NCI-H2196 (cell line): ENCODE measurements at regions not wholly inside any gene's neighbourhood (a gene's known extent, or its start where the extent isn't known, plus 50 kb on each side); places are given as distances from the start of the nearest gene placed in this dataset.

Experiments used
- DNase-seq: peaks from one replicate; lab custom pipeline; 2025; ENCODE audit not compliant: unreplicated experiment; lab: John Stamatoyannopoulos, UW

DNA sequence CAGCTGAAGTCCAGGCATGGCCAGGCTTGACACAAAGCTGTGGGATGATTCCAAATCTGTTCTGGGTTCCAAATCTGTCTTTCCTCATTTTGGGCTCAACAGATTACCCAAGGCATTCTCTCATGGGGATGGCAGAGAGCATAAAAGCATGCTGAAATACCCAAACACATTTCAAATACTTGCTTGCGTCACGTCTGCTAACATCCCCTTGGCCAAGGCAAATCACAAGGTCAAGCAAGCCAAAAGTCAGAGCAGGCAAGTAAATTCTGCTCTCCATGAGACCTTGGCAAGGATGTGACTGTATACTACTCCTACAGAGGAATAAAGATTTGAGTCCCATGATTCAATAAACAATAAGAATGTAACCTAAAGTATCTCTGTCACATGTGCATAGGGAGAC is 306.7 kb downstream of the EPB41L4A start:
- no peak for DNase-seq

DNA sequence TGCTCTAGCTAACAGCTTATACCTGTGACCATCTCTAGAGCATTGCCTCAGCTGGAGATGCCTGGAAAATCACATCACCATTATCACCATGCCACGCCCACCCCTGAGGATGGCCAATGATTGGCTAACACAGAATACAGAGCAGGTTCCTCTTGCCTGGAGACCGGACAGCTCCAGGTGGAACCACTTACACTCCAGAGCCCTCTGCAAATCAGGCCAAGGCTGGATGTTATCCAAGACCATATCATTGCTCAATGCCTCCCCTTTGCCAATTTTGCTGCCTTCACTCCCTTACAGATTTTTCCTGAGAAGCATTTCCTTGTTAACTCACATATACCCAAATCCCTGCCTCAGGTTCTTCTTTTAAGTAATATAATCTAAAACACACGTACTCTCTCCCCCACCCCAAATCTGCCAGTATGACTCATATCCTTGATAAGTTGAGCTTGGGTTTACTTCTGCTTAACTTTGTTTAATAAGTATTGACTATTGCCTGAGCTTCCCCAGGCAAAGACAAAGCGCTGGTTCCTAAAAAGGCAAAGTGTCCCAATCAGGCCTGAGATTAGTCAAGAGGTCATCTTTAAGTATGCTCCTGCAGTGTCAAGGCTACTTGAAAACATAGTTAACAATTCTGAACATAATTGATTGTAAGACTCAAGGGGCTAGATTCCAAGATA is 309.6 kb downstream of the EPB41L4A start:
- DNase-seq = peak; percentile 87

DNA sequence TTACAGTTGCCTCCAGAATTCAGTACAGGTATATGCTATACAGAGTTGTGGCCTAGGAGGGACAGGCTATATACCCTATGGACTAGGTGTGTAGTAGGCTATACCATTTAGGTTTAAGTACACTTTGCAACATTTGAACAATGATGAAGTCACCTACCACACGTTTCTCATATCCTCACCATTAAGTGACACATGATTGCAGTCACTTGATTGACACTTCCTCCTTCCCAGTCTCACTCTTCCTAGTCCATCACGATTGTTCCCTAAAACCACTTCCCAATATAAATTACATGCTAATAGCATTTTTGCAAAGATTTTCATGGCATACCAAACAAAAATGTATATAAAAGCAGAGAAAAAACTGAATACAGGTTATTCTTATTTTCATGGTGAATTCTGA is 312.2 kb downstream of the EPB41L4A start:
- no peak for DNase-seq

DNA sequence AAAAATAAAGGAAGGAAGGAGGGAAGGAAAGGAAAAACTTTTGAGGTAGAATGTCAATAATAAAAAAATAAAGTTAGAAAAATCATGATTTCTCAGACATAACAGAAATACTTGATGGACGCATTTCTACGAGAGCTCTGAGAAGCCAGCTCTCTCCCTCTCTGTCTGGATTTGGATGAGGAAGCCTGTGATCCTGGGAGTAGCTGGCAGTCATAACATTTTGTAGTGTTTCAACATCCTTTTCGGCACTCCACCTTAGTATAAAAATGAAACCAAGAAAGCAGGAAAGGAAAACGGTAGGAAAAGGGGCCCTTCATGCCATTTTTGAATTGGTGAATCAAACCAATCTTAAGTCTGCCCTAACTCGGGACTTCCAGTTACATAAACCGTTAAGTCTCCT is 321.3 kb downstream of the EPB41L4A start:
- DNase-seq = no peak

DNA sequence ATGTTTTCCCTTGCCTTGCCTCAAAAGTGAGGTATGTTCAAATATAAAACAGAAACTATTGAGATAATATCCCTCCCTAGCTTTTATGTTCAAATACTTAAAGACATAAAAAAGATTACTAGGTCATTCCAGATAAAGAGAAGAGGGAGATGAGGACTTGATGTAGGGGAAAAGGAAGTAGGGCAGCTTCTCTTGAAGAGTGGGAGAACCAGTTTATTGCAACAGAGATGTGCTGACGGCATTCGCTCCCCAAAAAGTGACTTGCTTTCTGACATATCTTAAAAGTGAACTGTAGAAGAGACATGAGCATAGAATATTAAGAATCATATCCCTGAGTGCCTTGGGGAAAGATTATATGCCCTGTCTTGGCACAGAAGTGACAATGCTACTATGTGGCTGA is 330.2 kb upstream of the NREP start:
- no peak for DNase-seq

DNA sequence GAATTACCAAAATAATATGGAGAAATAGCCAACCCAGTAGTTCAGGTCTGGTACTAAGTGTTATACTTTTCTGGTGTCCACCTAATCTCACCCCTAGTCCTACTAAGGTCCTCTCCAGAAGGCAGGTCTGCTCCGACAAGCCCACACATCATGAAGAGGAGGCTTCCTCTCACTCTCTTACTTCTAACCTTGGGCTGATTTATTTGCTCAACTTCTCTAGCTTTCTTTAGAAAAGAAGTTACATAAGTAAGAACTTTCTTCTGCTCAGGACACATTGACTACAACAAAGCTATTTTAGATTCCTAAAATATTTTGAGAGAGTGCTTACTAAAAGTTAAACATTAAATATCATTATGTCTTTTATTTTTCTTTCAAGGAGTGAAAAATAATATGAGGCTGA is 329.7 kb upstream of the NREP start:
- DNase-seq = no peak

DNA sequence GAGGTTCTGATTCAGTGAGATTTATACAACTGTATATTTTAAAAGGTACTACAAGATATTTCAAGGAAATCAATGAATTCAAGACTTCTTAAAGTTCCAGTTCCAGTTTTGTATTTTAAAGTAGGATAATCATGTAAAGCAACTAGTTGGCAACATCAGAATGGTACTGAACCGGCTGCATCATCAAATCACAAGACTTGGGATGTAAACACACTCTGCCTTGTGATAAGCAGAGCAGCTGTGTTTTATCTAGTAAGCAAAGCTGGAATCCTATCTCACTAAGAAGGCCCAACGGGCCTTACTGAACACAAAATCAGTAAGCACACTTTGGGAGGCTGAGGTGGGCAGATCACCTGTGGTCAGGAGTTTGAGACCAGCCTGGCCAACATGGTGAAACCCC is 327.2 kb upstream of the NREP start:
- DNase-seq = no peak

DNA sequence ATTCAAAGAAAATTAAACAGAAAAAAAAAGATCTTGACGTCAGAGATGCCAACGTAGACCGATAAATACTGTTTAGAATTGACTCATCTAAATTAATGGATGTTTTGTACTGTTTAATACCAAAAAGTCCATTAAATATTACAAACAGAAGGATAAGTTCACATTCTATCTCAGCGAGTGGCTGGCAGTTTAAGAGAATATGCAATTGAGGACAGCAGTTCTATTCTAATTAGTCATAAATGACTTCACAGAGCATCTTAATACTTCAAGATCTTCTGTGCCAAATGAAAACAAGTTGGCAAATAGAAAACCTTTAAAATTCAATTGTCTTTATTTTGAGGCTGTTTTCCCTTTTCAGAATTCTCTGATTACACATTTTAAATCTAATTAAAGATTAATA is 326.6 kb upstream of the NREP start:
- DNase-seq = no peak

DNA sequence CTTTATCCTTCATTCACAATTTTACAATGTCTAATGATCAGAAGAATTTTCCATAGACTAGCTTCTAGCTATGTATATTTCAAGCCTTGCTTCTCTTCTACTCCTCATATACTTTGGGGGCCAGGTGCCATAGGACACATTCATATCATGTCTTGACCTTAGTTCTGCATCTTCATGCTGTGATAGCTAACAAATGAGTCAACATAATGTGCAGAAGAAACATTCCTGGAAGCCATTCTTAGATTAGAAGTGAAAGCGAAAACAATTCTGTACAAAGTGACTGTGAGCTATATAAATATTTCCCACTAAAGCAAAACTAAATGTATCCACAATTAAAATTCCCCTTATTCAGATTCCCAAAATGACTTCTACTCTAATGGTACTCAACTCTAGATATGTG is 320.2 kb upstream of the NREP start:
- DNase-seq = no peak

DNA sequence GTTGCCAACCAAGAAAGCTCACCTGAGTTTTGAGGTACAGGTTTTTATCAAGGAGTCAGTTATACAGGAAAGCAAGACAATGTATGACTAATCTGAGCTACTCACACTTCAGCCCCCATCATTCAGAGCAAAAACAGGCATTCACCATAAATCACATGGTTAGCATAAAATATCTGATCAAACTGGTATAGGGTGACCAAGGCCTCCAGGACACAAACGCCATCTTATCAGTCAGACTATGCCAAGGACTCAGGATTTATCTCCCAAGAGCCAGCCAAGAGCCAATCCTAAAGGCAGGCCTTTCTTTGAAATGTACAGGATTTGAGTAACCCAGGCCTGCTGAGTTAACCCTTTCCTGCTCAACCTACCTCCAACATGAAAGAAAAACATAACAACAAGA is 313.0 kb upstream of the NREP start:
- no peak for DNase-seq

DNA sequence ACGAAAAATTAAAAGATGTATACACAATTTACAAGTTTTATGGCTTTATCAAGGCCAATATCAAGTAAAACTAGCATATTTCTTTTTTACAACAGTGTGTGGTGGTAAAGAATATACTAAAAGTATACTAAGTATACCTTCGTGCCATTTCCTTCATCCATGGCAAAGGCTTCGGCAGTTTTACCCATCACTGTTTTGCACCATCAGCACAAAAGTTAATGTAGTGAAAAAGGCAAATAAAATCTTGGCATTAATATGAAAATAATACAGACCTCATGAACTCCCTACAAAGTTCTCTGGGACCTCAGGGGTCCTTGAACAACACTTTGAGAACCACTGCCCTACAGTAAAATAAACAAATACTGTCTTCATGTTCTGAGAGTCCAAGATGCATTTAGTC is 312.3 kb upstream of the NREP start:
- DNase-seq = no peak

DNA sequence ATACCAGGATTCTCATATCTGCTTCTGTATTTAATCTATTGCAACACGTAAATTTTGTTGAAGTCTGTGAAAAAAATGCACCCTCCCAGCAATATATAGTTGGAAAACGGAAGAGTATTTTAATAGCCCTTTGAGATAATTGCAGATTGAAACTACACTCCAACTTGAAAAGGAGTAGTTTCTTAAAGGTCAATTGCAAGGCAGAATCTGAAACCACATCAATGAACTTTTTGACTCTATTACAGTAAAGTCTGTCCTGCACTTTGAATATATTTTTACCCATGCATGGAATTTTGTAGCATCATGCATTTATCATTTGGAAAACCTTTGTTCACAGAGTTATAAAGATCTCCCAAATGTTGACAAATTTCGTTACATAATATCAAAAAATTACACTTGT is 311.6 kb upstream of the NREP start:
- no peak for DNase-seq

DNA sequence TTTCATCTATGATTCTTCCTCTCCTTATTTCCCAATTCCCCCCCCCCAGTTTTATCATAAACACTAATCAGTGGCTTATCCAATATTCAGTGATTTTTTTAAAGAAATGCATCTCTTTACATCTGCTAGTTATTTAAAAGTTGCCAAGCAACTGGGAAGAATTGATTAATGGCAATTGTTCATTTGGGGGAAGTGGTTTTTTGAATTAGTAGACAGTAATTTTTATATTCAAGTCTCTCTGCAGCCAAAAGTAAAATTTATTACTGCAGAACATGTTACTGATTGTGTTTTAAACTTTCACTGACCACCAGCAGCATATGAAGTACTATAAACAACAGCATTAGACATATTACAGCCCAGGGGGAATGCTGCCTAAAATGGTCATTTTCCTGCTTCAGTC is 308.8 kb upstream of the NREP start:
- no peak for DNase-seq

DNA sequence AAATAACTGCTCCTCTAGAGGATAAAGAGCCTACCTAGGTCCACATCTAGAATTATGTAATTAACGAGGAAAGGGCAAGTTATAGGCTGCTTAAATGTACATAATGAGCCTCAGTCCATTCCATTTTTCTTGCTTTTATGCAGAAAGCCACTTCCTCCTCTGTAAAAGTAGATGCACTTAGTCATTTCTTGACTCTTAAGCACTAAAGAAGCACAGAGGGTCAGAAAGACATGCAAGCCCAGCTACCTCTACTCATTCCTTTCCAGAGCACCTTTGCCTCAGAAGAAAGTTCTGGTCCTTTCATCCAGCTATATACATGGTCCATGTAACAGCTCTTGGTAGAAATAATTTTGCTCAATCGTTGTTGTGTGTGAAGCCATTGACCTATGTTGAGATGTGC is 308.0 kb upstream of the NREP start:
- DNase-seq = no peak

DNA sequence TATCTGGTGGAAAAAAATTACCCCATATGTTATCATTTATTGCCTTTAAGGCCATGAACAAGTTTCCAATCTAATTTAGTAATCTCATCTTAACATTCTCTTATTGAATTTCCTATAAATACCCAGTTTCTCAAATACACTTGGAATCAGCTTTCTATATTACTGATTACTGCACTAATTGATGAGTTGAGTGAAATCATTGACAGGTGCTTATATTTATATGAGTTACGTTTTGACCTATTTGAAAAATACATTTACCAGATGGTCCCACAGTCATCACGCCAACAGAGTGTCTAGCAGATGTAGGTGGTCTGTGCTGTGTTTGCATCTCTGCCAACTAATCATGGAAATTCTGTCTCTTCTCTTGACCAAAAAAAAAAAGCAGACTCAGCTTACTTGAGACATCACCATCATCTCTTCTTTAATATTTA is 307.3 kb upstream of the NREP start:
- no peak for DNase-seq

DNA sequence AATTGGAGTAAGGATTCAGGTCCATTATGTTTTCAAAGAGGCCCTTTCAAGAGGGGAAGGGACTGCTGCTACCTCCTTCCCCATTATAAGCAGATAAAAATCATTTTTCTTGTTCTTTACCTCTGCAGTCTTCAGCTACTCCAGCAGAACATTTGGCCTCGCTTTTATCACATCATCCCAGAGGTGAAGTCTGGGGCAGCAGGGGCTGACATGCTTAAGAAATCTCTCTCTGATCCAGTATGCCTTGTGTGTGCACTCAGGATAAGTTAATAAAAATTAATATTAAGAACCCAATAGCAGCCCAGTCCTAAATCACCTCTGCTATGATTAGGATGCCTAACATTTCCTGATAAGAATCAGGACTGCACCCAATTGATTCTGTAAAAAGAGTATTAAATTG is 306.9 kb upstream of the NREP start:
- no peak for DNase-seq

DNA sequence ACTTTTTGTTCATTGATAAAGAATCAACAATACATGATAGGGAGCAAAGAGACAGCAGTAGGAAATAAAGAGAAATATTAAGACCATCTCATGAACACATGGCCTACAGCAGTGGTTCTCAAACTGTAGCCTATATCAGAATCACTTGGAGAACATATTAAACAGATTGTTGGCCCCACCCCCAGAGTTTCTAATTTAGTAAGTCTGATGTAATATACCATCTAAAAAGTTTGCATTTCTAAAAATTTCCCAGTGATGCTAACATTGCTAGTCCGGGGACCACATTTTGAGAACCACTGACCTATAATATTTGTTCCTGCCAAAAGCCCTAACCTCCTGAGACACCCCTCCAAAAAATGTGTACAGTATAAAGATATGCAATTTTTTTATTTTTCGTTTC is 306.2 kb upstream of the NREP start:
- no peak for DNase-seq

DNA sequence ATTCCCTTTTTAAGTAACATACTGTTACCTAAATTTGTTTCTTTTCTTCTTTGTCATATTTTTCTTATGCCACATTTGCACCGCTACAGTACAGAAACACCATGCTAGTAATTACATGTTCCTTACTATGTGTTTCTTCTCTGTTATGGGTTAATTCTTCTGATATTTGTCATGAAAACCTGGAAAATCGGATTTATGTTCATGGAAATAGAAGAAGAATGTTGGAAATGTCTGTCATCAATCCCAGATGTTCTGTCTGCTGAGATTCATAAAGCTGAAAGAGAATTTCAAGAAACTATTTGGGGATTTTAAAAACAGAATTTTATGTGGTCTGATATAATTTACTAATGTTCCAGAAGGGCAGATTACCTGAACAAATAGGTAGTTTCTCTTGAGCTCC is 305.2 kb upstream of the NREP start:
- DNase-seq = no peak

DNA sequence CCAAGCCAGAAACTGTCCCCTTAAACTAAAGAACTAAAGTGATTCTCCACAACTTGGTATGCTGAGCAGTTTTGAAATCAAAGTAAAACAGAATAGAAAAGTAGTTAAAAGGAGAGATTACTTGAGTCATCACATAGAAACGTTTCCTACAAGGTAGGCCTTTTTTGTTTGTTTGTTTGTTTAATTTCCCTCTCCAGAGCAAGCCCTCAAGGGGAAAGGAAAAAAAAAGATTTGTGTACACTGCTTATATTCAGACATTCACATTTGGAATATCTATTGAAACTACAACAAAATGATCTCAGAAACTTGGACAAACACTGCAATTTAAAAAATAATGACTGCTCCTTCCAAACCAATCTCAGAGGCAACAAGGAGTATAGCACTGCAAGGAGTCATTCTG is 304.7 kb upstream of the NREP start:
- no peak for DNase-seq

DNA sequence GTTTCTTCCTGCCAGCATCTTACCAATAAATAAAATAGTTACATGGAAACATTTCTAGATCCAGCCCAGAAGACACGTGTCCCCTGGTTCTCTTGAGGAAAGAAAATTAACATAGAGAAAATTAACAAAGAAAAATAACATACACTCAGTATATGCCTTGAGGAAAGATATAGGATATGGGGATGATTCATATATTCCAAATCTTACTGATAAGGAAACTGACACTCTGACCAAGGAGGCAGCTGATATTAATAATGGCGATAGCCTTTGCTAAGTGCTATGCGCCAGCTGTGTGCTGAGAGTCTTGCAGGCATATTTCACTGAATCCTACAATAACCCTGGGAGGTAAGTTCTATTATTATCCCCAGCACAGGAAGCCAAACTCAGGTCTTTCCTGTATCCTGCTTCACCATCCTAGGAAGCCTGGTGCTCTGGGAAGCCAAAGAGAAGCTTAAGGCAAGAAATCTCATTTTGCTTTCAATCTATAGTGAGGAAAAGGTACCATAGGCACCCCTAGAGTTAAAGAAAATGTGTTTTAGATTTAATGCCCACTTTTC is 302.7 kb upstream of the NREP start:
- no peak for DNase-seq

DNA sequence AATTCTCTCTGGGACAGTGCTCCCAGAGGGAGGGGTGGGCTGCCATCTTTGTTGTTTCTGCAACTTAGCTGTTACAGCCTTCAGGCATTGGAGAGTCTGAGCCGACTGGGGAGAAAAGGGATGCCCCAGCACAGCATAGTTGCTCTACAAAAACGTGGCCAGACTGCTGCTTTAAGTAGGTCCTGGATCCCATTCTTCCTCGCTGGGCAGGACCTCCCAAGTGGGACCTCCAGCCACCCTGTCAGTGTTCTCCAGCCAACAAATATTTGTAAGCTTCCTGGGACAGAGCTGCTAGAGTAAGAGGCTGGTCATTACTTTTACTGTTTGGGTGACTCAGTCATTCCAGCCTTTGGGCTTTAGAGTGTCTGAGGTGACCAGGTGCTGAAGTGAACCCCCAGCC is 292.7 kb upstream of the NREP start:
- DNase-seq = no peak

DNA sequence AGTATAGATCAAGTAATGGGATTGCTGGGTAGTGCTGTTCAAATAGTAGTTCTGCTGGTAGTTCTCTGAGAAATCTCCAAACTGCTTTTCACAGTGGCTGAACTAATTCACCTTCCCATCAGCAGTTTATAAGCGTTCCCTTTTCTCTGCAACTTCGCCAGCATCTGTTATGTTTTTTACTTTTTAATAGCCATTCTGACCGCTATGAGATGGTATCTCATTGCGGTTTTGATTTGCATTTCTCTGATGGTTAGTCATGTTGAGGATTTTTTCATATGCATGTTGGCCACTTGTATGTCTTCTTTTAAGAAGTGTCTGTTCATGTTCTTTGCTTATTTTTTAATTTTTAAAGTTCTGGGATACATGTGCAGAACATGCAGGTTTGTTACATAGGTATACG is 279.2 kb upstream of the NREP start:
- DNase-seq = no peak

DNA sequence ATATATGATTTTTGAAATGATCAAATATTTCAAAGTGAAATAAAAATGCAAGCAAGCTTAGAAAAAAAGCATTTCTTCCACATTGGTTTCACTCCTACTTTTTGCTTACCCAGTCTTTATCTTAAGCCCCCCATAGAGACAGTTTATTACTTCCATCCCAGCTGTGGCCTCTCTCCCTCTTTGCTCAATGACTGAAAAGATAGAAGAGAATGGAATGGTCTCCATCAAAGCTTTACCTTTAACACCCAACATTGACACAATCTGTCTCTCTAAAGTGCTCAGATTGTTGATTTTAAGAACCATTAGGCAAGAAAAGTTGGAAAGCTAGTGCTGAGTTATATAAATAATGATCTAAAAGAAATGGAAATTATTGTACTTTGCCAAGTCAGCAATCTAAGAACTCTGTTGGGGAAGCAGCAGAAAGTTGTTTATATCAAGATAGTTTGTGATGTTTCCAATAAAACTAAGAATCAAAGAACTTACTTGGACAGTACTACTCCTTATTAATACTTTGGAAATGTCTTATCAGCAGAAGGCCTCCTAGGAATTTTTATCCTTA is 277.5 kb upstream of the NREP start:
- no peak for DNase-seq
